Naive thymus-derived CD4-positive, alpha-beta T cell (primary cell): ENCODE measurements at regions not wholly inside any gene's neighbourhood (a gene's known extent, or its start where the extent isn't known, plus 50 kb on each side); places are given as distances from the start of the nearest gene placed in this dataset.

ENCODE experiments used
- ATAC-seq: fragments of 150-1000 bp; cut with Tn5 transposase; 2 replicates; pipeline ENCODE4 v1.10.0; 2021; ENCODE audit warnings: mild to moderate bottlenecking, moderate library complexity
- CTCF ChIA-PET: fragments of 350-600 bp; sonication (Branson Sonifier 250); formaldehyde crosslinking; loops from one replicate; lab custom pipeline; 2021; ENCODE audit warnings: antibody characterized with exemption; lab: Charles Lee
- POLR2A ChIA-PET: fragments of 350-600 bp; sonication (Branson Sonifier 250); formaldehyde crosslinking; loops from one replicate; lab custom pipeline; 2021; ENCODE audit warnings: antibody characterized with exemption, inconsistent platforms; lab: Charles Lee
- DNase-seq, 9 donors: peaks; one replicate each; pipeline versions ENCODE4 v3.0.0 to v3.0.0-alpha.2; 2020 to 2022; ENCODE audit warnings: mixed read lengths in 1 of 9
- H3K27ac ChIP-seq: one replicate; pipeline ENCODE4 v1.7.0; 2013; ENCODE audit warnings: mild to moderate bottlenecking, low read depth, low read length, moderate library complexity
- H3K27me3 ChIP-seq, 2 donors: one replicate each; pipeline ENCODE4 v1.7.0; 2013; ENCODE audit warnings: low read length in 2 of 2, mild to moderate bottlenecking in 2 of 2, moderate library complexity in 2 of 2; ENCODE audit not compliant: control insufficient read depth in 2 of 2, insufficient read depth in 2 of 2
- H3K36me3 ChIP-seq, 3 experiments: 1 replicate in 2 of 3; 2 replicates in 1 of 3; pipeline ENCODE4 v1.7.0; 2013; ENCODE audit warnings: low read length in 3 of 3, mild to moderate bottlenecking in 3 of 3, moderate library complexity in 1 of 3; ENCODE audit not compliant: insufficient read depth in 3 of 3, control insufficient read depth in 2 of 3
- H3K4me1 ChIP-seq, 2 donors: one replicate each; pipeline ENCODE4 v1.7.0; 2013; ENCODE audit warnings: low read length in 2 of 2, mild to moderate bottlenecking in 2 of 2, moderate library complexity in 1 of 2; ENCODE audit not compliant: control insufficient read depth in 2 of 2, insufficient read depth in 2 of 2
- H3K4me3 ChIP-seq: 2 replicates; pipeline ENCODE4 v1.7.0; 2013; ENCODE audit warnings: mild to moderate bottlenecking, low read length
- H3K9me3 ChIP-seq, 3 experiments: 1 replicate in 2 of 3; 2 replicates in 1 of 3; pipeline ENCODE4 v1.7.0; 2013; ENCODE audit warnings: low read length in 3 of 3; ENCODE audit not compliant: control insufficient read depth in 2 of 3
- H3K27ac Mint-ChIP-seq, 9 donors: one replicate each; pipeline ENCODE4 v1.8.0; 2020 to 2022; ENCODE audit warnings: mixed read lengths in 9 of 9, mild to moderate bottlenecking in 8 of 9, moderate library complexity in 5 of 9, inconsistent platforms in 2 of 9
- H3K27me3 Mint-ChIP-seq, 5 donors: one replicate each; pipeline ENCODE4 v1.8.0; 2021 to 2022; ENCODE audit warnings: mixed read lengths in 5 of 5, mild to moderate bottlenecking in 1 of 5
- H3K36me3 Mint-ChIP-seq, 5 donors: one replicate each; pipeline ENCODE4 v1.8.0; 2020 to 2022; ENCODE audit warnings: mixed read lengths in 5 of 5, mild to moderate bottlenecking in 3 of 5, inconsistent platforms in 1 of 5
- H3K4me1 Mint-ChIP-seq, 7 donors: one replicate each; pipeline ENCODE4 v1.8.0; 2020 to 2022; ENCODE audit warnings: mixed read lengths in 7 of 7, mild to moderate bottlenecking in 3 of 7, inconsistent platforms in 1 of 7
- H3K4me3 Mint-ChIP-seq, 10 donors: one replicate each; pipeline ENCODE4 v1.8.0; 2020 to 2022; ENCODE audit warnings: mild to moderate bottlenecking in 10 of 10, mixed read lengths in 10 of 10, moderate library complexity in 6 of 10, inconsistent platforms in 2 of 10
- H3K9me3 Mint-ChIP-seq, 11 donors: one replicate each; pipeline ENCODE4 v1.8.0; 2020 to 2022; ENCODE audit warnings: mixed read lengths in 11 of 11, mild to moderate bottlenecking in 4 of 11, inconsistent platforms in 1 of 11, moderate library complexity in 1 of 11
- intact Hi-C, 2 donors: fragments of 100-400 bp; cut with micrococcal nuclease; formaldehyde crosslinking; loops; one replicate each; pipeline ENCODE4 v1.15.1; 2023

- Histone ChIP-seq H3K9me3 (no peaks in the 10 kb centered on the region), H3K36me3 (no peaks in the 10 kb centered on the region), H3K27me3 (no peaks in the 10 kb centered on the region), H3K4me3 (no peak overlapping the region), H3K27ac (no peak overlapping the region), H3K4me1 (no peaks in the 10 kb centered on the region)
- intact Hi-C loops = no loop called here
- ATAC-seq = no peak
- no peak for DNase-seq
- Mint-ChIP-seq H3K27ac (no peak overlapping the region), H3K4me1 (no peaks in the 10 kb centered on the region), H3K4me3 (no peak overlapping the region), H3K36me3 (no peaks in the 10 kb centered on the region), H3K9me3 (peaks cover 0 to 6% (median under 1%) of the 10 kb centered on the region in 11 donors), H3K27me3 (peaks cover 12 to 31% (median 21%) of the 10 kb centered on the region in 5 donors)
- ChIA-PET CTCF (no interaction called here), POLR2A (no interaction called here)
These were observed 50.8 kb upstream of the CPOX start for GRCh38 chr3:98644168-98644567.

DNA sequence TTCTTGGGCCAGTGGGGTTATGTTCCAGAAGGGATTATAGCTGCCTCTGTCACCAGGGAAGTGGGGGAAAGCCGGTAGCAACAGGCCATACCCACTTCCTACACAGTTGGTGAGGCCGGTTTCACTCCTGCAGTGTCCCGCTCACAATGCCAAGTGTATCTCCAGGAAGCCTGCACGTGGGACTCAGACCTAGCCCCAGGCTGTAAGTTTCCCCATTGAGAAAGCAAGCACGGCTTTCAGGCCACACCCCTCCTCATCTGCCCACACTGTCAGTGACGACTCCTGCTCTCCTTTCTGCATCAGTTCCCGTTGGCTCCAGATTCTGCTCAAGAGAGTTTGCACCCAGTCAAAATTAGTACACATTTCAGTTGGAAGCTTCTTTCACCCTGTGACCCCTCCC is 51.6 kb upstream of the CPOX start:
- Mint-ChIP-seq H3K4me3 (no peak overlapping the region), H3K9me3 (peaks cover 0 to 6% (median 0%) of the 10 kb centered on the region in 11 donors), H3K36me3 (no peaks in the 10 kb centered on the region), H3K4me1 (no peaks in the 10 kb centered on the region), H3K27me3 (peaks cover 8 to 31% (median 21%) of the 10 kb centered on the region in 5 donors), H3K27ac (no peak overlapping the region)
- no peaks in the 10 kb centered on the region for H3K9me3 ChIP-seq
- H3K36me3 ChIP-seq = no peaks in the 10 kb centered on the region
- H3K4me3 ChIP-seq = no peak overlapping the region
- no peaks in the 10 kb centered on the region for H3K4me1 ChIP-seq
- no peak for DNase-seq
- intact Hi-C loops = no loop called here
- ChIA-PET CTCF (no interaction called here), POLR2A (no interaction called here)
- ATAC-seq = peak; percentile 42
- H3K27me3 ChIP-seq = no peaks in the 10 kb centered on the region
- no peak overlapping the region for H3K27ac ChIP-seq

- Histone ChIP-seq H3K27ac (no peak overlapping the region), H3K4me3 (no peak overlapping the region), H3K4me1 (no peaks in the 10 kb centered on the region), H3K36me3 (no peaks in the 10 kb centered on the region), H3K9me3 (no peaks in the 10 kb centered on the region), H3K27me3 (no peaks in the 10 kb centered on the region)
- ChIA-PET POLR2A (no interaction called here), CTCF (no interaction called here)
- no peak for ATAC-seq
- H3K27ac Mint-ChIP-seq = no peak overlapping the region
- H3K36me3 Mint-ChIP-seq = no peaks in the 10 kb centered on the region
- H3K4me3 Mint-ChIP-seq = no peak overlapping the region
- peaks cover 2 to 31% (median 13%) of the 10 kb centered on the region in 5 donors for H3K27me3 Mint-ChIP-seq
- no peak for DNase-seq
- H3K4me1 Mint-ChIP-seq = peaks cover 4 to 12% (median 10%) of the 10 kb centered on the region in 7 donors
- no peaks in the 10 kb centered on the region for H3K9me3 Mint-ChIP-seq
- intact Hi-C loops = no loop called here
These were observed 53.3 kb upstream of the CPOX start for GRCh38 chr3:98646680-98647079.

- H3K27me3 ChIP-seq = no peaks in the 10 kb centered on the region
- H3K27ac ChIP-seq = no peak overlapping the region
- H3K36me3 ChIP-seq = no peaks in the 10 kb centered on the region
- DNase-seq (no peak), ATAC-seq (no peak)
- Mint-ChIP-seq H3K4me3 (no peak overlapping the region), H3K36me3 (no peaks in the 10 kb centered on the region), H3K4me1 (peaks cover 6 to 17% (median 15%) of the 10 kb centered on the region in 7 donors), H3K27me3 (peaks cover 2 to 30% (median 12%) of the 10 kb centered on the region in 5 donors), H3K9me3 (no peaks in the 10 kb centered on the region), H3K27ac (no peak overlapping the region)
- intact Hi-C loops = no loop called here
- no peaks in the 10 kb centered on the region for H3K4me1 ChIP-seq
- POLR2A ChIA-PET = no interaction called here
- H3K9me3 ChIP-seq = no peaks in the 10 kb centered on the region
- CTCF ChIA-PET = no interaction called here
- no peak overlapping the region for H3K4me3 ChIP-seq
These were observed 53.8 kb upstream of the CPOX start for GRCh38 chr3:98647197-98647596.

DNA sequence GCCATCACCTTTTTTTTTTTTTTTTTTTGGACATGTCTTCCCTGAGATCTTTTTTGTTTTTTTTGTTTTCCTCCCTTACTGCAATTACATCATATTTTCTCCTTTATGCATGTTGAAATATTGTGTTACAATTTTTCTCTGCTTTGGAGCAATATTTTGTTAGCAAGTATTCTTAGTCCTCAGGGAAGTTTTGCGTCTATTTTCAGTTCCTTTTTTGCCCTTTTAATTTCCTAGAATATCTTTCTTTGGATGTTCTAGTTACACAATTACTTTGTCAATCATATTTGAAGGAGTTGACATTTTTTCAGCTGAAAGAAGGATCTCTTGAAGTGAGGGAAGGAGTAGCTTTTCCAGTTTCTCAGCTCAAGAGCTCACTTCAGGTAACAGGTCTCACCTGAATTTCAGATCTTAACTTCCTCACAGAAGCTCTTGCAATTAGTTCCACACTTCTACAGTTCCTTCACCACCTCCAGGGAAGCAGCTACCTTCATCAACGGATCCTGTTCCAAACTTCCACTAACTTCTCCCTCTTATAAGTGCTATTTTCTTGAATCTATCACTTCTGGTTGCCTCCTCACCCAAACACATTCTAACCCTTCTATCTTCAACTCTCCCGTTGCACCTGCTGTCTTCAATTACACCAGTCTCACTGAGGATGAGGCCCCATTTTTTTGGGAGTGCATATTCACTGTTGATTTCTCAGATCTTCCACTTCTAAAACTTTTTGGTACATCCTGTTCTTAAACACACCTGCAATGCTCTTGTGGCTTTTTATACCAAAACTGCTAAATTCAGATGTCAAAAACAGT is 57.8 kb upstream of the CPOX start:
- no peak overlapping the region for H3K27ac ChIP-seq
- no peaks in the 10 kb centered on the region for H3K9me3 Mint-ChIP-seq
- ATAC-seq (peak; percentile 61), DNase-seq (peak in 6 of 9 donors; percentile 17 to 48 (median 29))
- peaks cover 6 to 29% (median 15%) of the 10 kb centered on the region in 7 donors for H3K4me1 Mint-ChIP-seq
- CTCF ChIA-PET = no interaction called here
- H3K4me1 ChIP-seq = no peaks in the 10 kb centered on the region
- peaks cover 0 to 2% (median 0%) of the 10 kb centered on the region in 5 donors for H3K27me3 Mint-ChIP-seq
- H3K9me3 ChIP-seq = no peaks in the 10 kb centered on the region
- H3K4me3 ChIP-seq = no peak overlapping the region
- peak overlapping the region in 5 of 10 donors; percentile 2 to 45 (median 41) for H3K4me3 Mint-ChIP-seq
- intact Hi-C loops = no loop called here
- POLR2A ChIA-PET = no interaction called here
- H3K27ac Mint-ChIP-seq = peak overlapping the region in 6 of 9 donors; percentile 31 to 78 (median 70)
- H3K27me3 ChIP-seq = peaks cover 0 to 2% of the 10 kb centered on the region in 2 donors
- no peaks in the 10 kb centered on the region for H3K36me3 ChIP-seq
- H3K36me3 Mint-ChIP-seq = no peaks in the 10 kb centered on the region

GRCh38 chr3:98651780-98652077 is 58.3 kb upstream of the CPOX start:
- CTCF ChIA-PET = no interaction called here
- no peaks in the 10 kb centered on the region for H3K9me3 ChIP-seq
- no peaks in the 10 kb centered on the region for H3K36me3 ChIP-seq
- no peak for ATAC-seq
- Mint-ChIP-seq H3K36me3 (no peaks in the 10 kb centered on the region), H3K27me3 (peaks cover 0 to 3% (median 0%) of the 10 kb centered on the region in 5 donors), H3K4me3 (peak overlapping the region in 4 of 10 donors; percentile 33 to 45 (median 41)), H3K9me3 (no peaks in the 10 kb centered on the region), H3K4me1 (peaks cover 6 to 29% (median 15%) of the 10 kb centered on the region in 7 donors), H3K27ac (peak overlapping the region in 6 of 9 donors; percentile 31 to 78 (median 70))
- intact Hi-C loops = no loop called here
- no peaks in the 10 kb centered on the region for H3K4me1 ChIP-seq
- POLR2A ChIA-PET = no interaction called here
- H3K27me3 ChIP-seq = peaks cover 0 to 2% of the 10 kb centered on the region in 2 donors
- H3K27ac ChIP-seq = no peak overlapping the region
- no peak for DNase-seq
- H3K4me3 ChIP-seq = no peak overlapping the region

GRCh38 chr3:98655666-98656065 is 62.3 kb upstream of the CPOX start:
- Mint-ChIP-seq H3K27me3 (peaks cover 15 to 31% (median 26%) of the 10 kb centered on the region in 5 donors), H3K4me1 (peaks cover 6 to 32% (median 20%) of the 10 kb centered on the region in 7 donors), H3K36me3 (peaks cover 0 to 3% (median 0%) of the 10 kb centered on the region in 5 donors), H3K27ac (peak overlapping the region in 1 of 9 donors; percentile 9), H3K9me3 (no peaks in the 10 kb centered on the region), H3K4me3 (no peak overlapping the region)
- ATAC-seq (peak; percentile 82), DNase-seq (no peak)
- CTCF ChIA-PET = no interaction called here
- H3K36me3 ChIP-seq = no peaks in the 10 kb centered on the region
- H3K27ac ChIP-seq = no peak overlapping the region
- H3K4me1 ChIP-seq = no peaks in the 10 kb centered on the region
- no peak overlapping the region for H3K4me3 ChIP-seq
- POLR2A ChIA-PET = no interaction called here
- intact Hi-C loops = no loop called here
- H3K27me3 ChIP-seq = peaks cover 0 to 2% of the 10 kb centered on the region in 2 donors
- H3K9me3 ChIP-seq = no peaks in the 10 kb centered on the region
